22Rv1 (cell line): ENCODE measurements at regions not wholly inside any gene's neighbourhood (a gene's known extent, or its start where the extent isn't known, plus 50 kb on each side); places are given as distances from the start of the nearest gene placed in this dataset.
"Not testable (repeated sequence)": the region's sequence is repeated elsewhere in the genome, so short reads cannot be mapped to it uniquely, and the experiment has no call there.

ENCODE experiments used
- ZFX ChIP-seq: fragments of 450-650 bp; IDR thresholded peaks from 2 replicates; pipeline ENCODE4 v1.6.1; 2017; ENCODE audit warnings: antibody characterized with exemption, borderline replicate concordance
- TF ChIP-seq, protein P1 (sequence below): fragments of 450-650 bp; IDR thresholded peaks from 2 replicates; pipeline ENCODE4 v1.5.1; 2017; ENCODE audit warnings: mild to moderate bottlenecking

DNA sequence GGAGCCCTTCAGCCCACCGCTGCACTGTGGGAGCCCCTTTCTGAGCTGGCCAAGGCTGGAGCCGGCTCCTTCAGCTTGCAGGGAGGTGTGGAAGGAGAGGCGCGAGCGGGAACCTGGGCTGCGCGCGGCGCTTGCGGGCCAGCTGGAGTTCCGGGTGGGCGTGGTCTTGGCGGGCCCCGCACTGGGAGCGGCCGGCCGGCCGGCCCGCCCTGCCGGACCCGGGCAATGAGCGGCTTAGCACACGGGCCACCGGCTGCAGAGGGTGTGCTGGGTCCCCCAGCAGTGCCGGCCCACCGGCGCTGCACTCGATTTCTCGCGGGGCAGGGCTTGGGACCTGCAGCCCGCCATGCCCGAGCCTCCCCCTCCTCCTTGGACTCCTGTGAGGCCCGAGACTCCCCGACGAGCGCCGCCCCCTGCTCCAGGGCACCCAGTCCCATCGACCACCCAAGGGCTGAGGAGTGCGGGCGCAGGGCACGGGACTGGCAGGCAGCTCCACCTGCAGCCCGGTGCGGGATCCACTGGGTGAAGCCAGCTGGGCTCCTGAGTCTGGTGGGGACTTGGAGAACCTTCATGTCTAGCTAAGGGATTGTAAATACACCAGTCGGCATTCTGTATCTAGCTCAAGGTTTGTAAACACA is 886.5 kb downstream of the FSTL5 start:
- TF ChIP-seq, protein P1, sequence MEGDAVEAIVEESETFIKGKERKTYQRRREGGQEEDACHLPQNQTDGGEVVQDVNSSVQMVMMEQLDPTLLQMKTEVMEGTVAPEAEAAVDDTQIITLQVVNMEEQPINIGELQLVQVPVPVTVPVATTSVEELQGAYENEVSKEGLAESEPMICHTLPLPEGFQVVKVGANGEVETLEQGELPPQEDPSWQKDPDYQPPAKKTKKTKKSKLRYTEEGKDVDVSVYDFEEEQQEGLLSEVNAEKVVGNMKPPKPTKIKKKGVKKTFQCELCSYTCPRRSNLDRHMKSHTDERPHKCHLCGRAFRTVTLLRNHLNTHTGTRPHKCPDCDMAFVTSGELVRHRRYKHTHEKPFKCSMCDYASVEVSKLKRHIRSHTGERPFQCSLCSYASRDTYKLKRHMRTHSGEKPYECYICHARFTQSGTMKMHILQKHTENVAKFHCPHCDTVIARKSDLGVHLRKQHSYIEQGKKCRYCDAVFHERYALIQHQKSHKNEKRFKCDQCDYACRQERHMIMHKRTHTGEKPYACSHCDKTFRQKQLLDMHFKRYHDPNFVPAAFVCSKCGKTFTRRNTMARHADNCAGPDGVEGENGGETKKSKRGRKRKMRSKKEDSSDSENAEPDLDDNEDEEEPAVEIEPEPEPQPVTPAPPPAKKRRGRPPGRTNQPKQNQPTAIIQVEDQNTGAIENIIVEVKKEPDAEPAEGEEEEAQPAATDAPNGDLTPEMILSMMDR = not testable (repeated sequence)
- not testable (repeated sequence) for TF ChIP-seq ZFX
